Spleen (tissue), 11 donors: ENCODE measurements at regions not wholly inside any gene's neighbourhood (a gene's known extent, or its start where the extent isn't known, plus 50 kb on each side); places are given as distances from the start of the nearest gene placed in this dataset.

Source experiments
- DNase-seq: peaks from one replicate; pipeline ENCODE4 v3.0.0-alpha.2; 2020
- H3K27ac ChIP-seq, 8 donors: fragments of 200-600 bp; sonication (generic) in 7 of 8; 1 replicate in 4 of 8; 2 replicates in 4 of 8; pipeline versions ENCODE4 v1.5.0 to v1.8.0; 2016 to 2021; ENCODE audit warnings: inconsistent platforms in 4 of 8, mild to moderate bottlenecking in 4 of 8, moderate library complexity in 1 of 8
- H3K27me3 ChIP-seq, 7 donors: fragments of 200-600 bp; sonication (generic) in 6 of 7; replicated peaks in 1 of 7; 1 replicate in 4 of 7; 2 replicates in 3 of 7; pipeline versions ENCODE4 v1.5.0 to v1.8.0; 2016 to 2021; ENCODE audit warnings: inconsistent platforms in 3 of 7, mild to moderate bottlenecking in 1 of 7
- H3K36me3 ChIP-seq, 6 donors: fragments of 200-600 bp; sonication (generic) in 5 of 6; 1 replicate in 4 of 6; 2 replicates in 2 of 6; pipeline versions ENCODE4 v1.5.0 to v1.8.0; 2016 to 2021; ENCODE audit warnings: inconsistent platforms in 2 of 6
- H3K4me1 ChIP-seq, 6 donors: fragments of 200-600 bp; sonication (generic) in 5 of 6; 1 replicate in 3 of 6; 2 replicates in 3 of 6; pipeline versions ENCODE4 v1.5.0 to v1.8.0; 2016 to 2021; ENCODE audit warnings: inconsistent platforms in 3 of 6
- H3K4me3 ChIP-seq, 8 donors: fragments of 200-600 bp; sonication (generic) in 7 of 8; 1 replicate in 4 of 8; 2 replicates in 4 of 8; pipeline versions ENCODE4 v1.5.0 to v1.8.0; 2016 to 2021; ENCODE audit warnings: inconsistent platforms in 4 of 8, mild to moderate bottlenecking in 4 of 8, moderate library complexity in 2 of 8
- H3K9me3 ChIP-seq, 8 donors: fragments of 200-600 bp; sonication (generic) in 7 of 8; 1 replicate in 4 of 8; 2 replicates in 4 of 8; pipeline versions ENCODE4 v1.5.0 to v1.8.0; 2016 to 2021; ENCODE audit warnings: inconsistent platforms in 4 of 8
- CTCF ChIP-seq, 11 experiments: fragments of 200-600 bp in 7 of 11; fragments of 450-650 bp in 4 of 11; sonication (generic) in 4 of 11; IDR thresholded peaks in 8 of 11; conservative IDR thresholded peaks in 3 of 11; 1 replicate in 7 of 11; 2 replicates in 4 of 11; pipeline versions ENCODE4 v1.4.0 to v1.8.0; 2016 to 2021; ENCODE audit warnings: antibody characterized with exemption in 11 of 11, inconsistent platforms in 4 of 11, mild to moderate bottlenecking in 1 of 11
- POLR2A ChIP-seq, 3 donors: fragments of 450-650 bp; IDR thresholded peaks; one replicate each; pipeline ENCODE4 v1.5.1; 2017; ENCODE audit warnings: antibody characterized with exemption in 3 of 3, mild to moderate bottlenecking in 1 of 3
- POLR2AphosphoS5 ChIP-seq, 3 donors: sonication (generic); formaldehyde crosslinking; IDR thresholded peaks; one replicate each; pipeline ENCODE4 v1.5.1; 2017; ENCODE audit warnings: antibody characterized with exemption in 3 of 3
- WGBS, 5 donors: extraction: QIAGEN DNeasy Blood & Tissue Kit in 3 of 5; methylation state at CpG; one replicate each; pipeline versions ENCODE4 v1.1.5 to v1.1.7; 2013 to 2018; 5-methylcytosine and 5-hydroxymethylcytosine counted together
- intact Hi-C: fragments of 100-400 bp; cut with DNase I; formaldehyde crosslinking; loops from one replicate; pipeline ENCODE4 v1.15.0; 2023; ENCODE audit warnings: low total_unique reads
- donor health status: healthy with polysubstance abuse.
- donor health status: DM: no; HTN: no; CAD: no; lungs with moderate emphysema.
- donor health status: DM: no; HTN: no; CAD: no.
- donor health status: Bipolar disorder and iron deficiency.
- donor health status: healthy.
- donor health status: DM: no; HTN: no; CAD: no.
- donor health status: DM: yes; HTN: yes; CAD: no.

- intact Hi-C loops = no loop called here
- Histone ChIP-seq H3K9me3 (peaks cover 0 to 3% (median 0%) of the 10 kb centered on the region in 8 donors), H3K27ac (no peak overlapping the region), H3K36me3 (no peaks in the 10 kb centered on the region), H3K4me1 (no peaks in the 10 kb centered on the region), H3K27me3 (no peaks in the 10 kb centered on the region), H3K4me3 (no peak overlapping the region)
- no peak for DNase-seq
- no peak for TF ChIP-seq POLR2A (IDR thresholded peaks at IDR 0.05)
- no peak for TF ChIP-seq POLR2AphosphoS5 (IDR thresholded peaks at IDR 0.05)
- TF ChIP-seq CTCF (IDR thresholded peaks at IDR 0.05 in 8 of 11, conservative IDR thresholded peaks at IDR 0.05 in 3 of 11) = no peak
- WGBS, 5 donors = 57 to 76% (median 70%) methylated on average over 3 of the region's 3 CpGs
Observed at GRCh38 chr11:25441421-25441820, 890.5 kb upstream of the ANO3 start.

GRCh38 chr11:25449091-25449490, 882.8 kb upstream of the ANO3 start:
- 81 to 91% (median 84%) methylated on average over 1 of the region's 1 CpG for WGBS, 5 donors
- intact Hi-C loops = no loop called here

GRCh38 chr11:25453471-25453870, 878.5 kb upstream of the ANO3 start:
- WGBS, 5 donors = 88 to 92% (median 90%) methylated on average over 8 of the region's 8 CpGs
- TF ChIP-seq CTCF (IDR thresholded peaks at IDR 0.05 in 8 of 11, conservative IDR thresholded peaks at IDR 0.05 in 3 of 11) = no peak
- no peak for TF ChIP-seq POLR2A (IDR thresholded peaks at IDR 0.05)
- TF ChIP-seq POLR2AphosphoS5 (IDR thresholded peaks at IDR 0.05) = no peak
- no peaks in the 10 kb centered on the region for H3K27me3 ChIP-seq
- H3K4me1 ChIP-seq = no peaks in the 10 kb centered on the region
- H3K27ac ChIP-seq = no peak overlapping the region
- intact Hi-C loops = no loop called here
- no peaks in the 10 kb centered on the region for H3K36me3 ChIP-seq
- no peak overlapping the region for H3K4me3 ChIP-seq
- DNase-seq = no peak
- no peaks in the 10 kb centered on the region for H3K9me3 ChIP-seq

More at GRCh38 chr11:25449091-25449490, 882.8 kb upstream of the ANO3 start:
- Histone ChIP-seq H3K4me1 (no peaks in the 10 kb centered on the region), H3K36me3 (no peaks in the 10 kb centered on the region), H3K27ac (no peak overlapping the region), H3K4me3 (no peak overlapping the region), H3K9me3 (no peaks in the 10 kb centered on the region), H3K27me3 (no peaks in the 10 kb centered on the region)
- DNase-seq = no peak
- TF ChIP-seq POLR2AphosphoS5 (IDR thresholded peaks at IDR 0.05) (no peak), CTCF (IDR thresholded peaks at IDR 0.05 in 8 of 11, conservative IDR thresholded peaks at IDR 0.05 in 3 of 11) (no peak), POLR2A (IDR thresholded peaks at IDR 0.05) (no peak)

- Histone ChIP-seq H3K27ac (no peak overlapping the region), H3K9me3 (peaks cover 0 to 5% (median 0%) of the 10 kb centered on the region in 8 donors), H3K27me3 (no peaks in the 10 kb centered on the region), H3K4me1 (no peaks in the 10 kb centered on the region), H3K36me3 (no peaks in the 10 kb centered on the region), H3K4me3 (no peak overlapping the region)
- WGBS, 5 donors = 81 to 95% (median 86%) methylated on average over 1 of the region's 1 CpG
- no peak for DNase-seq
- intact Hi-C loops = no loop called here
- TF ChIP-seq POLR2AphosphoS5 (IDR thresholded peaks at IDR 0.05) (no peak), POLR2A (IDR thresholded peaks at IDR 0.05) (no peak), CTCF (IDR thresholded peaks at IDR 0.05 in 8 of 11, conservative IDR thresholded peaks at IDR 0.05 in 3 of 11) (no peak)
Observed at GRCh38 chr11:25456211-25456610, 875.7 kb upstream of the ANO3 start.
